ENCODE measurements at regions not wholly inside any gene's neighbourhood (a gene's known extent, or its start where the extent isn't known, plus 50 kb on each side); places are given as distances from the start of the nearest gene placed in this dataset.
"Not testable (repeated sequence)": the region's sequence is repeated elsewhere in the genome, so short reads cannot be mapped to it uniquely, and the experiment has no call there.

DNA sequence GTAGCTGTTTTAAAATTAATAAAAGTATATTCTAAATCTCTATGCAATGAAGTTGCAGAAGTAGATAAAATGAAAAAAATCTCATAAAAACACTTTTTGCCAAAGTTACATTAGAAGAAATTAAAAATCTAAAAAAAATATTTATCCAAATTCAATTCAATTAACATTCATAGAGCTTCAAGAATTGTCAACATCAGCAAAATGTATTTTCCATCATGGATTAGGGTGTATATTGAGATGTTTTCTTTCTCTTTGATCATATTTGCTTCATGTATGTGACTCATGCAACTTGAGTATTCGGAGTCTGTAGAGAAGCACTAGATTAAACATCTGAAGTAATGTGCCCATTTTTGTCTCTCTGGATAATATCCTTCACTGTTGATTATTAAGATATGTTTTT lies 415.3 kb upstream of the FAM174A start:
- TF ChIP-seq, protein P1, sequence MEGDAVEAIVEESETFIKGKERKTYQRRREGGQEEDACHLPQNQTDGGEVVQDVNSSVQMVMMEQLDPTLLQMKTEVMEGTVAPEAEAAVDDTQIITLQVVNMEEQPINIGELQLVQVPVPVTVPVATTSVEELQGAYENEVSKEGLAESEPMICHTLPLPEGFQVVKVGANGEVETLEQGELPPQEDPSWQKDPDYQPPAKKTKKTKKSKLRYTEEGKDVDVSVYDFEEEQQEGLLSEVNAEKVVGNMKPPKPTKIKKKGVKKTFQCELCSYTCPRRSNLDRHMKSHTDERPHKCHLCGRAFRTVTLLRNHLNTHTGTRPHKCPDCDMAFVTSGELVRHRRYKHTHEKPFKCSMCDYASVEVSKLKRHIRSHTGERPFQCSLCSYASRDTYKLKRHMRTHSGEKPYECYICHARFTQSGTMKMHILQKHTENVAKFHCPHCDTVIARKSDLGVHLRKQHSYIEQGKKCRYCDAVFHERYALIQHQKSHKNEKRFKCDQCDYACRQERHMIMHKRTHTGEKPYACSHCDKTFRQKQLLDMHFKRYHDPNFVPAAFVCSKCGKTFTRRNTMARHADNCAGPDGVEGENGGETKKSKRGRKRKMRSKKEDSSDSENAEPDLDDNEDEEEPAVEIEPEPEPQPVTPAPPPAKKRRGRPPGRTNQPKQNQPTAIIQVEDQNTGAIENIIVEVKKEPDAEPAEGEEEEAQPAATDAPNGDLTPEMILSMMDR (IDR thresholded peaks at IDR 0.05; ENCODE audit: poor library complexity, severe bottlenecking): no peak
- H3K27me3 ChIP-seq (ENCODE audit: insufficient read depth, poor library complexity, severe bottlenecking): peaks cover 18% of the 10 kb centered on the region
- no peak for DNase-seq (ENCODE audit: low spot score)
- H3K4me3 ChIP-seq (ENCODE audit: severe bottlenecking): no peak overlapping the region
- H3K9me3 ChIP-seq (ENCODE audit: severe bottlenecking): no peaks in the 10 kb centered on the region
- H3K36me3 ChIP-seq (ENCODE audit: low read depth): no peaks in the 10 kb centered on the region
- no peak for ATAC-seq (ENCODE audit: low read depth)
- H3K4me1 ChIP-seq (ENCODE audit: insufficient read depth, poor library complexity, severe bottlenecking): no peaks in the 10 kb centered on the region
- H3K27ac ChIP-seq (ENCODE audit: poor library complexity, severe bottlenecking): no peak overlapping the region

DNA sequence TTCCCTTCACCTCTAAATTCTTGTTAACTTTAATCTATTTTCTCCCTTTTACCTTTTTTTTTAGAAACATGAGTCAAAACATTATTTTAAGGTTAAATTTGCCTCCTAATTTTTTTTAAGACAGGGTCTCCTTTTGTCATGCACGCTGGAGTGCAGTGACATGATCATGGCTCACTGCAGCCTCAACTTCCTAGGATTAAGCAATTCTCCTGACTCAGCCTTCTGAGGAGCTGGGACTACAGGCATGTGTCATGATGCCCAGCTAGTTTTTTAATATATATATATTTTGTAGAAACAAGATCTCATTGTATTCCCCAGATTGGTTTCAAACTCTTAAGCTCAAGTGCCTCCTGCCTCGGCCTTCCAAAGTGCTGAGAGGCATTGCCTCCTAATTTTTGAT lies 424.7 kb upstream of the FAM174A start:
- Histone ChIP-seq H3K9me3 (ENCODE audit: severe bottlenecking) (no peaks in the 10 kb centered on the region), H3K4me1 (ENCODE audit: insufficient read depth, poor library complexity, severe bottlenecking) (no peaks in the 10 kb centered on the region), H3K4me3 (ENCODE audit: severe bottlenecking) (no peak overlapping the region), H3K27ac (ENCODE audit: poor library complexity, severe bottlenecking) (no peak overlapping the region), H3K27me3 (ENCODE audit: insufficient read depth, poor library complexity, severe bottlenecking) (no peaks in the 10 kb centered on the region), H3K36me3 (ENCODE audit: low read depth) (no peaks in the 10 kb centered on the region)
- TF ChIP-seq, protein P1 (IDR thresholded peaks at IDR 0.05; ENCODE audit: poor library complexity, severe bottlenecking): no peak
- ATAC-seq (ENCODE audit: low read depth) (0 out of 3 replicates have a peak, but pooled peaks have one; percentile 25), DNase-seq (ENCODE audit: low spot score) (no peak)

DNA sequence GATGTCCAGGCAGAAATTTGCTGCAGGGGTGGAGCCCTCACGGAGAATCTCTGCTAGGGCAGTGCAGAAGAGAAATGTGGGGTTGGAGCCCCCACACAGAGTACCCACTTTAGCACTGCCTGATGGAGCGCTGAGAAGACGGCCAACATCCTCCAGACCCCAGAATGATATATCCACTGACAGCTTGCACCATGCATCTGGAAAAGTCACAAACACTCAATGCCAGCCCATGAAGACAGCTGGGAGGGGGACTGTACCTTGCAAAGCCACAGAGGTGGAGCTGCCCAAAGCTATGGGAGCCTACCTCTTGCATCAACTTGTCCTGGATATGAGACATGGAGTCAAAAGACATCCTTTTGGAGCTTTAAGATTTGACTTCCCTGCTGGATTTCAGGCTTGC lies 426.3 kb upstream of the FAM174A start:
- Histone ChIP-seq H3K4me3 (ENCODE audit: severe bottlenecking) (no peak overlapping the region), H3K9me3 (ENCODE audit: severe bottlenecking) (no peaks in the 10 kb centered on the region), H3K27ac (ENCODE audit: poor library complexity, severe bottlenecking) (no peak overlapping the region), H3K27me3 (ENCODE audit: insufficient read depth, poor library complexity, severe bottlenecking) (no peaks in the 10 kb centered on the region), H3K36me3 (ENCODE audit: low read depth) (no peaks in the 10 kb centered on the region), H3K4me1 (ENCODE audit: insufficient read depth, poor library complexity, severe bottlenecking) (no peaks in the 10 kb centered on the region)
- TF ChIP-seq, protein P1 (IDR thresholded peaks at IDR 0.05; ENCODE audit: poor library complexity, severe bottlenecking): no peak
- DNase-seq (ENCODE audit: low spot score): no peak
- ATAC-seq (ENCODE audit: low read depth): no peak

DNA sequence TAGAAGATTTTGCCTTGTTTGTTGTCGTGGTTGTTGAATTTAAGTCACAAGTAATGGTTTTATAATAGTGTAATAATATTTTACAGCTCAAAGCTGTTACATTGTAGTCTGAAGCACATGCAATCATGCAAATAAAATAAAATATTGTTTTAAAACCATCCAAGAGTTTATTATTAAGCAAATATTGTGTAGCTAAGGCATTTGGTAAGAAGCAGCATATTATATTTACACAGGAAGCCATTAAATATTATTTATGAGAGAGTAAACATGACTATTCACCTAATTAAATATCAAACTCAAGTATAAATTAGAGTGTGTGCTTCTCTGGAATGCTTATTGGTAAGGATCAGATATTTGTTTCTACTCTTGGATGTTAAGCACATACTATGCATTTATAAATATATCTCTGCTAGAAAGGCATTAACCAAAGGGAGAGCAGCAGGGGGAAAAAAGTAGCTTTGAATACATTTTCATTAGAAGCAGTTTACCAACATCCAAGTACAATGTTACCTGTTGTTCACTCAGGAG lies 431.5 kb upstream of the FAM174A start:
- H3K27ac ChIP-seq (ENCODE audit: poor library complexity, severe bottlenecking); H3K27me3 ChIP-seq (ENCODE audit: insufficient read depth, poor library complexity, severe bottlenecking); DNase-seq (ENCODE audit: low spot score); H3K4me3 ChIP-seq (ENCODE audit: severe bottlenecking); H3K4me1 ChIP-seq (ENCODE audit: insufficient read depth, poor library complexity, severe bottlenecking); H3K9me3 ChIP-seq (ENCODE audit: severe bottlenecking); H3K36me3 ChIP-seq (ENCODE audit: low read depth); ATAC-seq (ENCODE audit: low read depth): not testable (repeated sequence)

DNA sequence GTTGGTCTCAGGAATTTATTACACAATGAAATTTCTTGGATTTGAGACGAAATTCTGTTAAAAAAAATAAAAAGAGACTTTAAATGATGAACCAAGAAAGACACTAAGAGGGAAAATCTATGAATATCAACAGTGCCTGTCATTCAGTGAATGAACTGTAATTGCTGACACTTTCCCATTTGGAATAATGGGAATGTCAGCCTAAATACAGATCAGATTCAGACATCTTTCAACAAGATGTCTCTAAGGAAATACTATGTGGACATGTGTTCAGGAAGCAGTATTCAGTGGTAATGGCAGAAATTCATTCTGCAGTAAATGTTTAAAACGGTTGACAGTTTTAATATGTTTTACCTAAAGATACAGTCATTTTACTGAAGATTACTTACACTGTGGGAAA lies 433.7 kb upstream of the FAM174A start:
- not testable (repeated sequence) for DNase-seq (ENCODE audit: low spot score); H3K36me3 ChIP-seq (ENCODE audit: low read depth); ATAC-seq (ENCODE audit: low read depth); H3K27me3 ChIP-seq (ENCODE audit: insufficient read depth, poor library complexity, severe bottlenecking); H3K27ac ChIP-seq (ENCODE audit: poor library complexity, severe bottlenecking); H3K4me1 ChIP-seq (ENCODE audit: insufficient read depth, poor library complexity, severe bottlenecking); H3K4me3 ChIP-seq (ENCODE audit: severe bottlenecking); H3K9me3 ChIP-seq (ENCODE audit: severe bottlenecking)

DNA sequence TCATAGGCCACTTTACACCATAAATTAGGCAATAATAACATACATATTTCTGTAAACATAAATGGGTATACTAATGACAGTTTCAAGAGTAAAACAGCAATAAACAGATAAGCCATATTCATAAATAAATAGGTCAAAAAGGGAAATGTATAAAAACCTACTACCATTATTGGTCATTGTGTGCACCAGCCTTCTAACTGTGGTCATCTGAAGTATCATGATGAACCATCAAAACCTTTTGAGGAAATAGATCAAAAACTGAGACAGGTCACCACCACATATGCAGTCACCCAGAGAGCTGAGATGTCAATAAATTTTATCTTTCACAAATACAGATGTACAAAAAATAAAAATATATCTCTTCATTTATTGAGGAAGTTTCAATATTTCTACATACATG lies 438.8 kb upstream of the FAM174A start:
- not testable (repeated sequence) for ATAC-seq (ENCODE audit: low read depth); H3K9me3 ChIP-seq (ENCODE audit: severe bottlenecking); H3K4me3 ChIP-seq (ENCODE audit: severe bottlenecking); DNase-seq (ENCODE audit: low spot score); H3K36me3 ChIP-seq (ENCODE audit: low read depth); H3K27me3 ChIP-seq (ENCODE audit: insufficient read depth, poor library complexity, severe bottlenecking); H3K27ac ChIP-seq (ENCODE audit: poor library complexity, severe bottlenecking); H3K4me1 ChIP-seq (ENCODE audit: insufficient read depth, poor library complexity, severe bottlenecking)

DNA sequence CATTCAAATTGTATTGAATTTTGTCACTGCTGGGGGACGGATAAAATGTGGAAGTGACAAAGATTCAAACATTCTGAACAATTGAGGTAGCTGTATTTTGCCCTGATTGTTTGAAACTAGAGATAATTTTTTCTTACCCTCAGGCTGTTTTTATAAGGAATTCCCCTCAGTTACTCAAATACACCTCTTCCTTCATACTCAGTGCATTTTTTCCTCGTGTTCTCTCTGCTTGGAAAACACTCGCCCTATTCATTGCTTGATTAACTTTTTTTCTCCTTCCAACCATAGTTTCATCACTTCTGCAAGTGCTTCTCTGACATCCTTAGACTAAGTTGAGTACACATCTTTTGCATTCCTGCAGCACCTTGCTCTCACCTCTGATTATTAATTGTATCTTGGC lies 454.5 kb upstream of the FAM174A start:
- H3K4me1 ChIP-seq (ENCODE audit: insufficient read depth, poor library complexity, severe bottlenecking); DNase-seq (ENCODE audit: low spot score); H3K9me3 ChIP-seq (ENCODE audit: severe bottlenecking); ATAC-seq (ENCODE audit: low read depth); H3K27ac ChIP-seq (ENCODE audit: poor library complexity, severe bottlenecking); H3K36me3 ChIP-seq (ENCODE audit: low read depth); H3K27me3 ChIP-seq (ENCODE audit: insufficient read depth, poor library complexity, severe bottlenecking); H3K4me3 ChIP-seq (ENCODE audit: severe bottlenecking): not testable (repeated sequence)

DNA sequence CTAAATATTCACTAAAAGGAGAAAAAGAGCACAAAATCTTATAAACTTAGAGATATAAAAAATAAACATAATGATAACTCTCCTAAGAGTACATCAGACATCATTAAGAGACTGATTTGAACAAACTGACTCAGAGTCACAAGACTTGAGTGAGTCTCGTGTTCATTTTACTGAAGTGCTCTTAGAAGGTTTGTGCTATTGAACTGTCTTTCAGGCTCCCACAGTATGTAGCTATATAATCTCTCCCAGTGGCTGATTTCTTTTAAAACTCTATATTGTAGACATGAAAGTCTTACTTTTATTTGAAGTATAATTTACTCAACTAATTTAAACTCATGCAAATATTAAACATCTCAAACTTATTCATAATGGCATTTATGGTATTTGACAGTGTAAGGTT lies 456.0 kb upstream of the FAM174A start:
- not testable (repeated sequence) for H3K27me3 ChIP-seq (ENCODE audit: insufficient read depth, poor library complexity, severe bottlenecking); H3K4me1 ChIP-seq (ENCODE audit: insufficient read depth, poor library complexity, severe bottlenecking); H3K4me3 ChIP-seq (ENCODE audit: severe bottlenecking); ATAC-seq (ENCODE audit: low read depth); H3K9me3 ChIP-seq (ENCODE audit: severe bottlenecking); H3K27ac ChIP-seq (ENCODE audit: poor library complexity, severe bottlenecking); H3K36me3 ChIP-seq (ENCODE audit: low read depth); DNase-seq (ENCODE audit: low spot score)

DNA sequence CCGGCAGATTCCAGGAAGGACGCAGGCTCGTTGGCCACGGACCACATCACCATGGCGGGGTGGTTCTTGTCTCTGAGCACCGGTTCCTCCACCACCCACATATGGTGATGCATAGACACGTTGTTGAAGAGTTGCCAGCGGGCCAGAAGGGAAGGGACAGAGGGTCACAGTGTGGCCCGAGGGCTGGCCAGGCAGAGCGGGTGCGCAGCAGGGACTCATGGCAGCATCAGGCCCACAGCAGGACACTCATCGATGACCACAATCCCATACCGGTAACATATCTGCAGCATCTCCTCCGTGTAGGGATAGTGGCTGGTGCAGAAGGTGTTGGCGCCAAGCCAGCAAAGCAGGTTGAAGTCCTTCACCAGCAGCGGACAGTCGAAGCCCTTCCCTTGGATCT lies 469.2 kb upstream of the FAM174A start:
- not testable (repeated sequence) for H3K27ac ChIP-seq (ENCODE audit: poor library complexity, severe bottlenecking); H3K27me3 ChIP-seq (ENCODE audit: insufficient read depth, poor library complexity, severe bottlenecking); DNase-seq (ENCODE audit: low spot score); H3K4me1 ChIP-seq (ENCODE audit: insufficient read depth, poor library complexity, severe bottlenecking); H3K4me3 ChIP-seq (ENCODE audit: severe bottlenecking); H3K36me3 ChIP-seq (ENCODE audit: low read depth); ATAC-seq (ENCODE audit: low read depth); H3K9me3 ChIP-seq (ENCODE audit: severe bottlenecking)
